Liver (tissue), 8 donors: ENCODE measurements at regions not wholly inside any gene's neighbourhood (a gene's known extent, or its start where the extent isn't known, plus 50 kb on each side); places are given as distances from the start of the nearest gene placed in this dataset.

Experiments
- DNase-seq: peaks from one replicate; pipeline ENCODE4 v3.0.0-alpha.2; 2017; ENCODE audit warnings: low spot score
- H3K27ac ChIP-seq, 2 donors: one replicate each; pipeline ENCODE4 v1.7.0; 2013; ENCODE audit warnings: inconsistent platforms in 2 of 2, low read length in 2 of 2, control low read depth in 1 of 2, low read depth in 1 of 2, mild to moderate bottlenecking in 1 of 2
- H3K27me3 ChIP-seq, 4 donors: one replicate each; pipeline versions ENCODE4 v1.6.1 to v1.7.0; 2013; ENCODE audit warnings: low read length in 3 of 4, inconsistent platforms in 1 of 4, mild to moderate bottlenecking in 1 of 4, moderate library complexity in 1 of 4; ENCODE audit not compliant: control insufficient read depth in 4 of 4, insufficient read depth in 4 of 4
- H3K36me3 ChIP-seq, 4 donors: one replicate each; pipeline versions ENCODE4 v1.6.1 to v1.7.0; 2013; ENCODE audit warnings: low read length in 3 of 4, mild to moderate bottlenecking in 3 of 4, low read depth in 1 of 4, moderate library complexity in 1 of 4; ENCODE audit not compliant: control insufficient read depth in 4 of 4, insufficient read depth in 3 of 4
- H3K4me1 ChIP-seq, 4 donors: one replicate each; pipeline versions ENCODE4 v1.6.1 to v1.7.0; 2013; ENCODE audit warnings: low read length in 3 of 4, mild to moderate bottlenecking in 3 of 4, moderate library complexity in 1 of 4; ENCODE audit not compliant: control insufficient read depth in 4 of 4, insufficient read depth in 4 of 4
- H3K4me3 ChIP-seq, 3 donors: one replicate each; pipeline versions ENCODE4 v1.6.1 to v1.7.0; 2013; ENCODE audit warnings: low read length in 3 of 3, control low read depth in 1 of 3, low read depth in 1 of 3, mild to moderate bottlenecking in 1 of 3
- H3K9ac ChIP-seq, 2 donors: one replicate each; pipeline ENCODE4 v1.7.0; 2013; ENCODE audit warnings: low read length in 2 of 2, mild to moderate bottlenecking in 2 of 2, moderate library complexity in 2 of 2, control low read depth in 1 of 2, low read depth in 1 of 2
- H3K9me3 ChIP-seq, 4 donors: one replicate each; pipeline versions ENCODE4 v1.6.1 to v1.7.0; 2013; ENCODE audit warnings: low read length in 3 of 4; ENCODE audit not compliant: control insufficient read depth in 4 of 4
- FOXA2 ChIP-seq: IDR thresholded peaks from 2 replicates; pipeline ENCODE4 v1.6.1; 2016; ENCODE audit warnings: antibody characterized with exemption
- HNF4G ChIP-seq: IDR thresholded peaks from 2 replicates; pipeline ENCODE4 v1.6.1; 2016; ENCODE audit warnings: antibody characterized with exemption
- RAD21 ChIP-seq, 2 donors: IDR thresholded peaks; 2 replicates each; pipeline ENCODE4 v1.6.1; 2016; ENCODE audit warnings: antibody characterized with exemption in 2 of 2, mild to moderate bottlenecking in 2 of 2
- RXRA ChIP-seq, 2 donors: IDR thresholded peaks; 2 replicates each; pipeline ENCODE4 v1.6.1; 2017 to 2018; ENCODE audit warnings: antibody characterized with exemption in 2 of 2, mild to moderate bottlenecking in 1 of 2
- SP1 ChIP-seq: IDR thresholded peaks from 2 replicates; pipeline ENCODE4 v1.6.1; 2018; ENCODE audit warnings: antibody characterized with exemption, mild to moderate bottlenecking
- TAF1 ChIP-seq: conservative IDR thresholded peaks from 2 replicates; pipeline ENCODE4 v1.6.1; 2016; ENCODE audit warnings: antibody characterized with exemption, mild to moderate bottlenecking
- YY1 ChIP-seq: IDR thresholded peaks from 2 replicates; pipeline ENCODE4 v1.6.1; 2016; ENCODE audit warnings: antibody characterized with exemption, mild to moderate bottlenecking
- WGBS: extraction: QIAGEN DNeasy Blood & Tissue Kit; methylation state at CpG from one replicate; pipeline ENCODE4 v1.1.7; 2013; 5-methylcytosine and 5-hydroxymethylcytosine counted together
- TF ChIP-seq, protein P1 (sequence below): IDR thresholded peaks from 2 replicates; pipeline ENCODE4 v1.6.1; 2016; ENCODE audit warnings: antibody characterized with exemption
- TF ChIP-seq, protein P2 (sequence below): IDR thresholded peaks from 2 replicates; pipeline ENCODE4 v1.6.1; 2016; ENCODE audit warnings: antibody characterized with exemption
- TF ChIP-seq, protein P3 (sequence below): IDR thresholded peaks from 2 replicates; pipeline ENCODE4 v1.6.1; 2016; ENCODE audit warnings: antibody characterized with exemption, mild to moderate bottlenecking
- TF ChIP-seq, protein P4 (sequence below): fragments of 150-350 bp; IDR thresholded peaks from 2 replicates; pipeline ENCODE4 v1.5.1; 2017; ENCODE audit warnings: improper control_type of control experiment, low read depth, low read length; ENCODE audit not compliant: missing input control
- TF ChIP-seq, protein P5 (sequence below): IDR thresholded peaks from 2 replicates; pipeline ENCODE4 v1.6.1; 2016; ENCODE audit warnings: antibody characterized with exemption
- donor health status: healthy.
- donor health status: healthy.
- donor health status: healthy.
- donor health status: healthy.
- donor health status: healthy.

DNA sequence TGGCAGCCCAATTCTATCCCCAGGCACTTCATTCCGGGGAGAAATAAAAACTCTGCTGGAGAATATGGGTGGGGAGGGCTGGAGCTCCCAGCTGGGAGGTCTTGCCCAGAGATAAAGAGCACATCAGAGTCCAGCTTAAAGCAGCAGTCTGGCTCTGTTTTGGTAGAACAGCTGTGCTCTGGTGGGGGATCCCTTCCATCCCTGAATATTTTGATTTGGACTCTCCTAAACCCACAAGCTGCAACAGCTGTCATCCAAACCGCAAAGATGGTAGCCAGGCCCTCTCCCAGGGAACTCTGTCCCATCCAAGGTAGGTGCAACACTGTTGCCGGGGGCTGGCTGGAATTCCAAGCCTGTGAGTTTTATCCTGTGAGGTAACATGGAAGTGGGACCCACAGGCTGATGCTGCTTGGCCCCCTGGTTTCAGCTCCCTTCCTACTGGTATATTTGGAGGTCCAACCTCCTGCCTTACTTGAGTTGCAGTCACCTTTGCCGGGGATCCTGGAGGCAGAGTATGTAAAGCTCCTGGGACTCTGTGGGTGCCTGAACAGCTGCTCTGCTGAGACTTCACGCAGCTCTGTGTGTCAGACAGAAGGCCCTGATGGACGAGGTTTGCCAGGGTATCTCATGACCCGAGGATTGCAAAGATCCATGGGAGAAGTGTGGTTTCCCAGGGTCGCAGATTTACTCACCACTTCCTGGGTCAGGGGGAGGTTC lies 203.5 kb upstream of the ITM2A start:
- Histone ChIP-seq H3K4me3 (no peak overlapping the region), H3K9me3 (no peaks in the 10 kb centered on the region), H3K27ac (no peak overlapping the region), H3K36me3 (no peaks in the 10 kb centered on the region), H3K27me3 (no peaks in the 10 kb centered on the region), H3K4me1 (no peaks in the 10 kb centered on the region), H3K9ac (no peak overlapping the region)
- 64% methylated on average over 8 of the region's 8 CpGs for WGBS
- TF ChIP-seq, protein P1, sequence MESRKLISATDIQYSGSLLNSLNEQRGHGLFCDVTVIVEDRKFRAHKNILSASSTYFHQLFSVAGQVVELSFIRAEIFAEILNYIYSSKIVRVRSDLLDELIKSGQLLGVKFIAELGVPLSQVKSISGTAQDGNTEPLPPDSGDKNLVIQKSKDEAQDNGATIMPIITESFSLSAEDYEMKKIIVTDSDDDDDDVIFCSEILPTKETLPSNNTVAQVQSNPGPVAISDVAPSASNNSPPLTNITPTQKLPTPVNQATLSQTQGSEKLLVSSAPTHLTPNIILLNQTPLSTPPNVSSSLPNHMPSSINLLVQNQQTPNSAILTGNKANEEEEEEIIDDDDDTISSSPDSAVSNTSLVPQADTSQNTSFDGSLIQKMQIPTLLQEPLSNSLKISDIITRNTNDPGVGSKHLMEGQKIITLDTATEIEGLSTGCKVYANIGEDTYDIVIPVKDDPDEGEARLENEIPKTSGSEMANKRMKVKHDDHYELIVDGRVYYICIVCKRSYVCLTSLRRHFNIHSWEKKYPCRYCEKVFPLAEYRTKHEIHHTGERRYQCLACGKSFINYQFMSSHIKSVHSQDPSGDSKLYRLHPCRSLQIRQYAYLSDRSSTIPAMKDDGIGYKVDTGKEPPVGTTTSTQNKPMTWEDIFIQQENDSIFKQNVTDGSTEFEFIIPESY = no peak
- TF ChIP-seq, protein P2, sequence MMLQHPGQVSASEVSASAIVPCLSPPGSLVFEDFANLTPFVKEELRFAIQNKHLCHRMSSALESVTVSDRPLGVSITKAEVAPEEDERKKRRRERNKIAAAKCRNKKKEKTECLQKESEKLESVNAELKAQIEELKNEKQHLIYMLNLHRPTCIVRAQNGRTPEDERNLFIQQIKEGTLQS = no peak
- TF ChIP-seq TAF1 (no peak), YY1 (no peak), HNF4G (no peak), FOXA2 (no peak), RXRA (IDR thresholded peaks at IDR 0.05) (no peak), RAD21 (IDR thresholded peaks at IDR 0.05) (no peak)
- TF ChIP-seq, protein P3, sequence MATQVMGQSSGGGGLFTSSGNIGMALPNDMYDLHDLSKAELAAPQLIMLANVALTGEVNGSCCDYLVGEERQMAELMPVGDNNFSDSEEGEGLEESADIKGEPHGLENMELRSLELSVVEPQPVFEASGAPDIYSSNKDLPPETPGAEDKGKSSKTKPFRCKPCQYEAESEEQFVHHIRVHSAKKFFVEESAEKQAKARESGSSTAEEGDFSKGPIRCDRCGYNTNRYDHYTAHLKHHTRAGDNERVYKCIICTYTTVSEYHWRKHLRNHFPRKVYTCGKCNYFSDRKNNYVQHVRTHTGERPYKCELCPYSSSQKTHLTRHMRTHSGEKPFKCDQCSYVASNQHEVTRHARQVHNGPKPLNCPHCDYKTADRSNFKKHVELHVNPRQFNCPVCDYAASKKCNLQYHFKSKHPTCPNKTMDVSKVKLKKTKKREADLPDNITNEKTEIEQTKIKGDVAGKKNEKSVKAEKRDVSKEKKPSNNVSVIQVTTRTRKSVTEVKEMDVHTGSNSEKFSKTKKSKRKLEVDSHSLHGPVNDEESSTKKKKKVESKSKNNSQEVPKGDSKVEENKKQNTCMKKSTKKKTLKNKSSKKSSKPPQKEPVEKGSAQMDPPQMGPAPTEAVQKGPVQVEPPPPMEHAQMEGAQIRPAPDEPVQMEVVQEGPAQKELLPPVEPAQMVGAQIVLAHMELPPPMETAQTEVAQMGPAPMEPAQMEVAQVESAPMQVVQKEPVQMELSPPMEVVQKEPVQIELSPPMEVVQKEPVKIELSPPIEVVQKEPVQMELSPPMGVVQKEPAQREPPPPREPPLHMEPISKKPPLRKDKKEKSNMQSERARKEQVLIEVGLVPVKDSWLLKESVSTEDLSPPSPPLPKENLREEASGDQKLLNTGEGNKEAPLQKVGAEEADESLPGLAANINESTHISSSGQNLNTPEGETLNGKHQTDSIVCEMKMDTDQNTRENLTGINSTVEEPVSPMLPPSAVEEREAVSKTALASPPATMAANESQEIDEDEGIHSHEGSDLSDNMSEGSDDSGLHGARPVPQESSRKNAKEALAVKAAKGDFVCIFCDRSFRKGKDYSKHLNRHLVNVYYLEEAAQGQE = no peak
- TF ChIP-seq, protein P4, sequence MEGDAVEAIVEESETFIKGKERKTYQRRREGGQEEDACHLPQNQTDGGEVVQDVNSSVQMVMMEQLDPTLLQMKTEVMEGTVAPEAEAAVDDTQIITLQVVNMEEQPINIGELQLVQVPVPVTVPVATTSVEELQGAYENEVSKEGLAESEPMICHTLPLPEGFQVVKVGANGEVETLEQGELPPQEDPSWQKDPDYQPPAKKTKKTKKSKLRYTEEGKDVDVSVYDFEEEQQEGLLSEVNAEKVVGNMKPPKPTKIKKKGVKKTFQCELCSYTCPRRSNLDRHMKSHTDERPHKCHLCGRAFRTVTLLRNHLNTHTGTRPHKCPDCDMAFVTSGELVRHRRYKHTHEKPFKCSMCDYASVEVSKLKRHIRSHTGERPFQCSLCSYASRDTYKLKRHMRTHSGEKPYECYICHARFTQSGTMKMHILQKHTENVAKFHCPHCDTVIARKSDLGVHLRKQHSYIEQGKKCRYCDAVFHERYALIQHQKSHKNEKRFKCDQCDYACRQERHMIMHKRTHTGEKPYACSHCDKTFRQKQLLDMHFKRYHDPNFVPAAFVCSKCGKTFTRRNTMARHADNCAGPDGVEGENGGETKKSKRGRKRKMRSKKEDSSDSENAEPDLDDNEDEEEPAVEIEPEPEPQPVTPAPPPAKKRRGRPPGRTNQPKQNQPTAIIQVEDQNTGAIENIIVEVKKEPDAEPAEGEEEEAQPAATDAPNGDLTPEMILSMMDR = no peak
- TF ChIP-seq, protein P5, sequence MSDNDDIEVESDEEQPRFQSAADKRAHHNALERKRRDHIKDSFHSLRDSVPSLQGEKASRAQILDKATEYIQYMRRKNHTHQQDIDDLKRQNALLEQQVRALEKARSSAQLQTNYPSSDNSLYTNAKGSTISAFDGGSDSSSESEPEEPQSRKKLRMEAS = no peak
- no peak for DNase-seq

DNA sequence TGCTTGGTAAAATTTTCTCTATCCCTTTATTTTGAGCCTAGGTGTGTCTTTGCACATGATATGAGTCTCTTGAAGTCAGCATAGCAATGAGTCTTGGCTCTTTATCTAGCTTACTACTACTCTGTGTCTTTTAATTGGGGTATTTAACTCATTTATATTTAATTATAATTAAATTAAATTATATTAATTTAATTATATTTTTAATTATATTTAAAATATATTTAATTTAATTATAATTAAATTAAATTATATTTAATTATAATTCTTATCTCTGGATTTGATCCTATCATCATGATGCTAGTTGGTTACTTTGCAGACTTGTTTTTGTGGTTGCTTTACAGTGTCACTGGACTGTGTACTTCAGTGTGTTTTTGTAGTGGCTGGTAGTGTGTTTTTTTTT lies 201.2 kb upstream of the ITM2A start:
- H3K27me3 ChIP-seq = no peaks in the 10 kb centered on the region
- no peak overlapping the region for H3K27ac ChIP-seq
- TF ChIP-seq SP1 = no peak
- H3K4me1 ChIP-seq = no peaks in the 10 kb centered on the region
- H3K9ac ChIP-seq = no peak overlapping the region
- H3K36me3 ChIP-seq = no peaks in the 10 kb centered on the region
- peaks cover 0 to 2% (median under 1%) of the 10 kb centered on the region in 4 donors for H3K9me3 ChIP-seq
- no peak overlapping the region for H3K4me3 ChIP-seq
- no peak for DNase-seq
